PFSK-1 (cell line): ENCODE measurements at regions not wholly inside any gene's neighbourhood (a gene's known extent, or its start where the extent isn't known, plus 50 kb on each side); places are given as distances from the start of the nearest gene placed in this dataset.

Experiments used
- FOXP2 ChIP-seq: optimal IDR thresholded peaks from 2 replicates; pipeline ENCODE3; 2011; ENCODE audit warnings: borderline replicate concordance, control low read depth, inconsistent platforms; ENCODE audit not compliant: insufficient read depth; ENCODE audit errors: extremely low read length, extremely low read depth
- POLR2AphosphoS5 ChIP-seq: IDR thresholded peaks from 2 replicates; pipeline ENCODE4 v1.6.1; 2012; ENCODE audit warnings: low read depth, mild to moderate bottlenecking, control low read depth, low read length, moderate library complexity
- REST ChIP-seq, 2 experiments: IDR thresholded peaks; 2 replicates each; pipeline versions ENCODE4 v1.6.1 to v1.8.0; 2011 to 2012; ENCODE audit warnings: low read depth in 2 of 2, low read length in 2 of 2, control low read depth in 1 of 2, inconsistent platforms in 1 of 2, mild to moderate bottlenecking in 1 of 2, moderate library complexity in 1 of 2; ENCODE audit not compliant: insufficient read depth in 1 of 2
- SIN3A ChIP-seq: IDR thresholded peaks from 2 replicates; pipeline ENCODE4 v1.6.1; 2012; ENCODE audit warnings: mild to moderate bottlenecking, low read length, moderate library complexity, borderline replicate concordance; ENCODE audit not compliant: insufficient read depth
- TAF1 ChIP-seq: IDR thresholded peaks from 2 replicates; pipeline ENCODE4 v1.6.1; 2012; ENCODE audit warnings: low read length, control low read depth, borderline replicate concordance; ENCODE audit not compliant: insufficient read depth

- TF ChIP-seq POLR2AphosphoS5 (no peak), SIN3A (no peak)
Measured at GRCh38 chr22:49499433-49500075, 328.1 kb downstream of the BRD1 start.

- no peak for TF ChIP-seq TAF1
- TF ChIP-seq SIN3A, result no peak
- TF ChIP-seq REST (IDR thresholded peaks at IDR 0.05; ENCODE audit: insufficient read depth in 1 of 2, low read depth in 2 of 2, low read length in 2 of 2), result no peak
- no peak for TF ChIP-seq FOXP2
- no peak for TF ChIP-seq POLR2AphosphoS5
Measured at GRCh38 chr22:49497266-49497665, 330.4 kb downstream of the BRD1 start.

- no peak for TF ChIP-seq FOXP2
- no peak for TF ChIP-seq POLR2AphosphoS5
- no peak for TF ChIP-seq SIN3A
- no peak for TF ChIP-seq REST (IDR thresholded peaks at IDR 0.05; ENCODE audit: insufficient read depth in 1 of 2, low read depth in 2 of 2, low read length in 2 of 2)
- TF ChIP-seq TAF1, result no peak
Measured at GRCh38 chr22:49494555-49494954, 333.1 kb downstream of the BRD1 start.

GRCh38 chr22:49492741-49493251 is 334.9 kb downstream of the BRD1 start:
- TF ChIP-seq TAF1 (no peak), POLR2AphosphoS5 (no peak), REST (IDR thresholded peaks at IDR 0.05; ENCODE audit: insufficient read depth in 1 of 2, low read depth in 2 of 2, low read length in 2 of 2) (no peak), FOXP2 (no peak), SIN3A (no peak)

GRCh38 chr22:49492308-49492707 is 335.4 kb downstream of the BRD1 start:
- TF ChIP-seq SIN3A (no peak), REST (IDR thresholded peaks at IDR 0.05; ENCODE audit: insufficient read depth in 1 of 2, low read depth in 2 of 2, low read length in 2 of 2) (no peak), FOXP2 (no peak), TAF1 (no peak), POLR2AphosphoS5 (no peak)
